H1 (cell line): ENCODE measurements at regions not wholly inside any gene's neighbourhood (a gene's known extent, or its start where the extent isn't known, plus 50 kb on each side); places are given as distances from the start of the nearest gene placed in this dataset.

ENCODE experiments used
- CTCF ChIA-PET: fragments of 300-600 bp; sonication (Branson Sonifier 250); formaldehyde crosslinking; loops from one replicate; lab custom pipeline; 2021; ENCODE audit not compliant: partially characterized antibody; lab: Charles Lee
- POLR2A ChIA-PET: fragments of 300-600 bp; sonication (Branson Sonifier 250); formaldehyde crosslinking; loops from one replicate; lab custom pipeline; 2021; ENCODE audit warnings: inconsistent platforms; ENCODE audit not compliant: partially characterized antibody; lab: Charles Lee
- DNase-seq, 2 experiments: peaks; one replicate each; pipeline versions ENCODE4 v3.0.0 to v3.0.0-alpha.2; 2010 to 2022; ENCODE audit warnings: low spot score in 2 of 2, low read depth in 1 of 2, mixed read lengths in 1 of 2
- FAIRE-seq: peaks from 2 replicates; lab custom pipeline; 2011; peaks lifted over from hg19 to GRCh38; lab: Jason Lieb, UNC
- H2AFZ ChIP-seq: 2 replicates; pipeline ENCODE4 v1.8.1; 2012; ENCODE audit warnings: low read length, inconsistent platforms
- H2AK5ac ChIP-seq: 2 replicates; pipeline ENCODE4 v1.6.1; 2013; ENCODE audit warnings: low read depth, low read length
- H2BK120ac ChIP-seq: replicated peaks from 2 replicates; pipeline ENCODE3; 2013; ENCODE audit warnings: low read depth, low read length, inconsistent platforms
- H2BK12ac ChIP-seq: 2 replicates; pipeline ENCODE4 v1.6.1; 2013; ENCODE audit warnings: low read depth, low read length
- H2BK15ac ChIP-seq: 2 replicates; pipeline ENCODE4 v1.6.1; 2013; ENCODE audit warnings: low read length
- H2BK20ac ChIP-seq: 2 replicates; pipeline ENCODE4 v1.6.1; 2013; ENCODE audit warnings: low read length
- H2BK5ac ChIP-seq: 2 replicates; pipeline ENCODE4 v1.6.1; 2013; ENCODE audit warnings: low read depth, low read length
- H3K14ac ChIP-seq: 2 replicates; pipeline ENCODE4 v1.6.1; 2013; ENCODE audit warnings: inconsistent platforms; ENCODE audit not compliant: insufficient read length
- H3K18ac ChIP-seq: 2 replicates; pipeline ENCODE4 v1.6.1; 2013; ENCODE audit warnings: low read length; ENCODE audit errors: extremely low read depth
- H3K23ac ChIP-seq: 2 replicates; pipeline ENCODE4 v1.6.1; 2013; ENCODE audit warnings: inconsistent platforms; ENCODE audit not compliant: insufficient read length
- H3K23me2 ChIP-seq: 2 replicates; pipeline ENCODE4 v1.6.1; 2013; ENCODE audit warnings: low read depth, low read length
- H3K27ac ChIP-seq: 2 replicates; pipeline ENCODE4 v1.6.1; 2011; ENCODE audit warnings: low read depth, low read length, inconsistent platforms
- H3K27me3 ChIP-seq, 4 experiments: replicated peaks in 1 of 4; 1 replicate in 1 of 4; 2 replicates in 3 of 4; pipeline versions ENCODE4 v1.6.1 to v1.8.1; 2011 to 2013; ENCODE audit warnings: low read length in 3 of 4, mild to moderate bottlenecking in 3 of 4, inconsistent platforms in 2 of 4, mixed read lengths in 2 of 4, moderate library complexity in 1 of 4; ENCODE audit not compliant: control insufficient read depth in 3 of 4, insufficient read depth in 3 of 4; ENCODE audit errors: extremely low read depth in 1 of 4
- H3K36me3 ChIP-seq, 4 experiments: 2 replicates each; pipeline versions ENCODE4 v1.6.1 to v1.8.1; 2011 to 2013; ENCODE audit warnings: mild to moderate bottlenecking in 4 of 4, low read length in 3 of 4, moderate library complexity in 2 of 4, control low read depth in 1 of 4, inconsistent platforms in 1 of 4; ENCODE audit not compliant: insufficient read depth in 4 of 4, control insufficient read depth in 2 of 4
- H3K4ac ChIP-seq: replicated peaks from 2 replicates; pipeline ENCODE3; 2013; ENCODE audit warnings: low read length, low read depth, mixed read lengths, inconsistent platforms; ENCODE audit not compliant: insufficient read length
- H3K4me1 ChIP-seq, 4 experiments: replicated peaks in 1 of 4; 1 replicate in 1 of 4; 2 replicates in 3 of 4; pipeline versions ENCODE4 v1.6.1 to v1.8.1; 2011 to 2013; ENCODE audit warnings: low read length in 3 of 4, inconsistent platforms in 2 of 4, mixed read lengths in 1 of 4; ENCODE audit not compliant: insufficient read depth in 4 of 4, control insufficient read depth in 3 of 4
- H3K4me2 ChIP-seq, 2 experiments: 2 replicates each; pipeline versions ENCODE4 v1.6.1 to v1.8.1; 2011 to 2013; ENCODE audit warnings: low read depth in 2 of 2, low read length in 2 of 2, control low read depth in 1 of 2, inconsistent platforms in 1 of 2, mild to moderate bottlenecking in 1 of 2; ENCODE audit not compliant: insufficient read depth in 1 of 2
- H3K4me3 ChIP-seq, 4 experiments: fragments of 200-600, 300-600 bp in 1 of 4; sonication (generic), shearing (Covaris generic), sonication (Bioruptor Twin) in 1 of 4; 2 replicates each; pipeline versions ENCODE4 v1.5.1 to v1.8.1; 2011 to 2016; ENCODE audit warnings: low read length in 4 of 4, low read depth in 3 of 4, control low read depth in 2 of 4, inconsistent platforms in 2 of 4, mild to moderate bottlenecking in 2 of 4, mixed read lengths in 1 of 4, moderate library complexity in 1 of 4; ENCODE audit not compliant: insufficient read depth in 2 of 4; ENCODE audit errors: extremely low read depth in 1 of 4
- H3K56ac ChIP-seq: replicated peaks from 2 replicates; pipeline ENCODE3; 2013; ENCODE audit warnings: low read depth, mild to moderate bottlenecking, mixed read lengths, low read length, inconsistent platforms; ENCODE audit not compliant: insufficient read length
- H3K79me1 ChIP-seq: 2 replicates; pipeline ENCODE4 v1.6.1; 2013; ENCODE audit warnings: low read depth, low read length, control low read depth
- H3K79me2 ChIP-seq, 2 experiments: 2 replicates each; pipeline versions ENCODE4 v1.6.1 to v1.8.1; 2012 to 2013; ENCODE audit warnings: low read length in 2 of 2, mild to moderate bottlenecking in 2 of 2, inconsistent platforms in 1 of 2; ENCODE audit not compliant: insufficient read depth in 2 of 2, control insufficient read depth in 1 of 2
- H3K9ac ChIP-seq, 4 experiments: replicated peaks in 1 of 4; 1 replicate in 1 of 4; 2 replicates in 3 of 4; pipeline versions ENCODE4 v1.6.1 to v1.8.1; 2011 to 2013; ENCODE audit warnings: low read depth in 3 of 4, low read length in 3 of 4, control low read depth in 2 of 4, mild to moderate bottlenecking in 2 of 4, moderate library complexity in 2 of 4, inconsistent platforms in 1 of 4; ENCODE audit errors: extremely low read depth in 1 of 4
- H3K9me3 ChIP-seq, 2 experiments: 2 replicates each; pipeline versions ENCODE4 v1.6.1 to v1.8.1; 2012 to 2013; ENCODE audit warnings: mild to moderate bottlenecking in 2 of 2, moderate library complexity in 2 of 2, control low read depth in 1 of 2, inconsistent platforms in 1 of 2, low read depth in 1 of 2, low read length in 1 of 2, mixed read lengths in 1 of 2; ENCODE audit not compliant: insufficient read depth in 2 of 2
- H4K20me1 ChIP-seq, 2 experiments: replicated peaks in 1 of 2; 2 replicates each; pipeline versions ENCODE3 to v1.8.1; 2011 to 2013; ENCODE audit warnings: inconsistent platforms in 2 of 2, low read length in 2 of 2, mild to moderate bottlenecking in 1 of 2; ENCODE audit not compliant: insufficient read depth in 2 of 2, control insufficient read depth in 1 of 2
- H4K5ac ChIP-seq: 2 replicates; pipeline ENCODE4 v1.6.1; 2013; ENCODE audit warnings: low read length, low read depth, mixed read lengths, inconsistent platforms; ENCODE audit not compliant: insufficient read length
- H4K8ac ChIP-seq: 2 replicates; pipeline ENCODE4 v1.8.0; 2013; ENCODE audit warnings: mild to moderate bottlenecking, moderate library complexity, low read length, inconsistent platforms; ENCODE audit not compliant: insufficient read depth; ENCODE audit errors: extremely low read depth
- H4K91ac ChIP-seq: replicated peaks from 2 replicates; pipeline ENCODE3; 2013; ENCODE audit warnings: low read length, mixed read lengths, inconsistent platforms; ENCODE audit not compliant: insufficient read length
- EGR1 ChIP-seq: IDR thresholded peaks from 2 replicates; pipeline ENCODE4 v1.6.1; 2011; ENCODE audit warnings: low read depth, low read length, borderline replicate concordance
- FOSL1 ChIP-seq: IDR thresholded peaks from 2 replicates; pipeline ENCODE4 v1.6.1; 2011; ENCODE audit warnings: mild to moderate bottlenecking, low read depth, low read length, moderate library complexity; ENCODE audit not compliant: insufficient read depth
- POU5F1 ChIP-seq: IDR thresholded peaks from 2 replicates; pipeline ENCODE4 v1.6.1; 2011; ENCODE audit warnings: low read depth, mild to moderate bottlenecking, low read length, moderate library complexity
- SP1 ChIP-seq: IDR thresholded peaks from 2 replicates; pipeline ENCODE4 v1.6.1; 2011; ENCODE audit warnings: low read depth, low read length
- WGBS, 2 experiments: shearing (Covaris generic) in 1 of 2; methylation state at CpG; one replicate each; pipeline versions ENCODE4 v1.1.6 to v1.1.7; 2013 to 2015; ENCODE audit warnings: low lambda C conversion rate in 2 of 2, mixed read lengths in 2 of 2, inconsistent platforms in 1 of 2, low coverage in 1 of 2, missing lambda C conversion rate in 1 of 2; ENCODE audit not compliant: insufficient replicate concordance in 2 of 2, insufficient coverage in 1 of 2, insufficient read length in 1 of 2; ENCODE audit errors: extremely low coverage in 1 of 2, missing lambda C conversion rate in 1 of 2; 5-methylcytosine and 5-hydroxymethylcytosine counted together
- TF ChIP-seq, protein P1 (sequence below): IDR thresholded peaks from 2 replicates; pipeline ENCODE4 v1.6.1; 2011; ENCODE audit warnings: low read length, improper control_type of control experiment

DNA sequence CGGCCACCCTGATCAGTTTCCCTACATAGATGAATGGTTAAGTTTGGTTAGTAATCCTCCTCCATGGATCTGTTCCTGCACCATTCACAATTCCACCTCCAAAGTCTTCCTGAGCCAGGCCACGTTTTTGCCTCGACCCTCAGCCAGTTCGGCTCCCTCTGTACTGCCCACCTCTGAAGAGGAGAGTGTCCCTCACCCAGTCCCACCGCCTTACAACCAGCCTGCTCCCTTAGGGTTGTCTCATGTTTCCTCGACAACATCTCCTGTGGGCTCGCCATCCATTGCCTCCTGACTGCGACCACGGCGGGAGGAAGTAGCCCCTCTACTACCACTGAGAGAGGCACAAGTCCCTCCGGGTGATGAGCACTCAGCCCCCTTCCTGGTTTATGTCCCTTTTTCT, 338.0 kb upstream of the CNTNAP5 start:
- no peak overlapping the region for H3K18ac ChIP-seq
- FAIRE-seq (no peak), DNase-seq (no peak)
- POLR2A ChIA-PET = no interaction called here
- H3K4me2 ChIP-seq = no peak overlapping the region
- no peaks in the 10 kb centered on the region for H3K23me2 ChIP-seq
- H4K5ac ChIP-seq = no peak overlapping the region
- H3K23ac ChIP-seq = no peak overlapping the region
- no peak overlapping the region for H2BK120ac ChIP-seq
- no peaks in the 10 kb centered on the region; a peak in 1 of 7 replicates for H3K4me1 ChIP-seq
- CTCF ChIA-PET = no interaction called here
- H2BK20ac ChIP-seq = no peak overlapping the region
- no peak overlapping the region for H4K8ac ChIP-seq
- no peak overlapping the region for H3K4ac ChIP-seq
- H4K91ac ChIP-seq = no peak overlapping the region
- no peak overlapping the region for H2AK5ac ChIP-seq
- no peaks in the 10 kb centered on the region for H3K27me3 ChIP-seq
- no peaks in the 10 kb centered on the region for H3K79me1 ChIP-seq
- WGBS, 2 experiments = 92% methylated on average over 11 of the region's 11 CpGs; no CpG with 5 or more reads in 1 of the 2 experiments
- H3K27ac ChIP-seq = no peak overlapping the region
- H2BK12ac ChIP-seq = no peak overlapping the region
- H2AFZ ChIP-seq = no peak overlapping the region
- H2BK15ac ChIP-seq = no peak overlapping the region
- no peak overlapping the region for H3K14ac ChIP-seq
- no peak overlapping the region for H3K4me3 ChIP-seq
- TF ChIP-seq SP1 = no peak
- TF ChIP-seq FOSL1 = no peak
- no peak for TF ChIP-seq EGR1
- TF ChIP-seq, protein P1, sequence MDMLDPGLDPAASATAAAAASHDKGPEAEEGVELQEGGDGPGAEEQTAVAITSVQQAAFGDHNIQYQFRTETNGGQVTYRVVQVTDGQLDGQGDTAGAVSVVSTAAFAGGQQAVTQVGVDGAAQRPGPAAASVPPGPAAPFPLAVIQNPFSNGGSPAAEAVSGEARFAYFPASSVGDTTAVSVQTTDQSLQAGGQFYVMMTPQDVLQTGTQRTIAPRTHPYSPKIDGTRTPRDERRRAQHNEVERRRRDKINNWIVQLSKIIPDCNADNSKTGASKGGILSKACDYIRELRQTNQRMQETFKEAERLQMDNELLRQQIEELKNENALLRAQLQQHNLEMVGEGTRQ = no peak
- TF ChIP-seq POU5F1 = no peak
- H3K9ac ChIP-seq = no peak overlapping the region
- no peak overlapping the region for H2BK5ac ChIP-seq
- no peak overlapping the region for H3K56ac ChIP-seq
- H3K79me2 ChIP-seq = no peaks in the 10 kb centered on the region
- no peaks in the 10 kb centered on the region for H4K20me1 ChIP-seq
- H3K36me3 ChIP-seq = no peaks in the 10 kb centered on the region
- no peaks in the 10 kb centered on the region; a peak in 1 of 4 replicates for H3K9me3 ChIP-seq
